ENCODE measurements at regions not wholly inside any gene's neighbourhood (a gene's known extent, or its start where the extent isn't known, plus 50 kb on each side); places are given as distances from the start of the nearest gene placed in this dataset.
"Not testable (repeated sequence)": the region's sequence is repeated elsewhere in the genome, so short reads cannot be mapped to it uniquely, and the experiment has no call there.

- not testable (repeated sequence) for H3K36me3 ChIP-seq, H3K27ac ChIP-seq, H3K9me3 ChIP-seq, H3K27me3 ChIP-seq, H3K4me3 ChIP-seq, H3K4me1 ChIP-seq
- DNase-seq, result peak in 1 of 2 donors; percentile 16
- peak in 3 of 4 experiments; percentile 26 to 34 (median 28) for TF ChIP-seq CTCF (IDR thresholded peaks at IDR 0.05)
- intact Hi-C loops (cut with DNase I; ENCODE audit: low total_unique reads), result loop anchor here (10.0 kb wide), 1 partner anchor 171 kb away; the partner anchor contains the start of gene SORD
Observed at GRCh38 chr15:44853304-44853950, 103.1 kb upstream of the TERB2 start.

GRCh38 chr15:44854696-44855095 is 101.8 kb upstream of the TERB2 start:
- intact Hi-C loops (cut with DNase I; ENCODE audit: low total_unique reads), result loop anchor here (10.0 kb wide), 1 partner anchor 170 kb away; the partner anchor contains the start of gene SORD
- H3K4me3 ChIP-seq, DNase-seq, H3K4me1 ChIP-seq, H3K36me3 ChIP-seq, H3K27ac ChIP-seq, H3K27me3 ChIP-seq, H3K9me3 ChIP-seq: not testable (repeated sequence)

GRCh38 chr15:44856284-44856683 is 100.2 kb upstream of the TERB2 start:
- not testable (repeated sequence) for H3K4me1 ChIP-seq, DNase-seq, H3K36me3 ChIP-seq, H3K27me3 ChIP-seq, H3K4me3 ChIP-seq, H3K27ac ChIP-seq, H3K9me3 ChIP-seq
- intact Hi-C loops (cut with DNase I; ENCODE audit: low total_unique reads), result loop anchor here (10.0 kb wide), 1 partner anchor 169 kb away; the partner anchor contains the start of gene SORD

- not testable (repeated sequence) for H3K36me3 ChIP-seq, H3K4me3 ChIP-seq, H3K27ac ChIP-seq, H3K4me1 ChIP-seq, H3K9me3 ChIP-seq, H3K27me3 ChIP-seq, DNase-seq
- intact Hi-C loops (cut with DNase I; ENCODE audit: low total_unique reads), result loop anchor here (10.0 kb wide), 1 partner anchor 168 kb away; the partner anchor contains the start of gene SORD
Observed at GRCh38 chr15:44857164-44857710, 99.2 kb upstream of the TERB2 start.

GRCh38 chr15:44859088-44859487 is 97.4 kb upstream of the TERB2 start:
- intact Hi-C loops (cut with DNase I; ENCODE audit: low total_unique reads), result loop anchor here (10.0 kb wide), 1 partner anchor 166 kb away; the partner anchor contains the start of gene SORD
- not testable (repeated sequence) for H3K27ac ChIP-seq, H3K36me3 ChIP-seq

GRCh38 chr15:44860168-44860567 is 96.3 kb upstream of the TERB2 start:
- H3K27ac ChIP-seq; H3K36me3 ChIP-seq; H3K4me1 ChIP-seq; H3K9me3 ChIP-seq; DNase-seq; H3K27me3 ChIP-seq; intact Hi-C loops (cut with DNase I; ENCODE audit: low total_unique reads); H3K4me3 ChIP-seq: not testable (repeated sequence)

More at GRCh38 chr15:44859088-44859487, 97.4 kb upstream of the TERB2 start:
- not testable (repeated sequence) for H3K4me1 ChIP-seq, H3K9me3 ChIP-seq, DNase-seq, H3K4me3 ChIP-seq, H3K27me3 ChIP-seq

GRCh38 chr15:44861439-44861910 is 95.0 kb upstream of the TERB2 start:
- Histone ChIP-seq H3K4me1 (no peaks in the 10 kb centered on the region), H3K27me3 (no peaks in the 10 kb centered on the region), H3K9me3 (no peaks in the 10 kb centered on the region), H3K4me3 (no peak overlapping the region), H3K36me3 (no peaks in the 10 kb centered on the region), H3K27ac (no peak overlapping the region)
- intact Hi-C loops (cut with DNase I; ENCODE audit: low total_unique reads), result no loop called here
- TF ChIP-seq CTCF (IDR thresholded peaks at IDR 0.05), result no peak
- TF ChIP-seq POLR2A (IDR thresholded peaks at IDR 0.05), result no peak
- no peak for DNase-seq

Data from uterus (tissue), 3 donors.